ENCODE measurements at regions not wholly inside any gene's neighbourhood (a gene's known extent, or its start where the extent isn't known, plus 50 kb on each side); places are given as distances from the start of the nearest gene placed in this dataset.
"Not testable (repeated sequence)": the region's sequence is repeated elsewhere in the genome, so short reads cannot be mapped to it uniquely, and the experiment has no call there.

GRCh38 chr10:10044922-10045764 lies 972.5 kb upstream of the CELF2 start:
- no peak overlapping the region for H3K4me3 Mint-ChIP-seq
- H3K9me3 Mint-ChIP-seq, result no peaks in the 10 kb centered on the region
- no peaks in the 10 kb centered on the region for H3K4me1 Mint-ChIP-seq
- no peaks in the 10 kb centered on the region for H3K27me3 Mint-ChIP-seq
- H3K36me3 Mint-ChIP-seq, result no peaks in the 10 kb centered on the region
- no peak overlapping the region for H3K27ac Mint-ChIP-seq
- peak; percentile 57 for ATAC-seq

- no peaks in the 10 kb centered on the region for H3K36me3 Mint-ChIP-seq
- ATAC-seq, result no peak
- no peak overlapping the region for H3K4me3 Mint-ChIP-seq
- no peaks in the 10 kb centered on the region for H3K27me3 Mint-ChIP-seq
- no peak overlapping the region for H3K27ac Mint-ChIP-seq
- H3K9me3 Mint-ChIP-seq, result no peaks in the 10 kb centered on the region
- H3K4me1 Mint-ChIP-seq, result no peaks in the 10 kb centered on the region
Measured at GRCh38 chr10:10045765-10046028, 972.0 kb upstream of the CELF2 start.

GRCh38 chr10:10047426-10047825 lies 970.2 kb upstream of the CELF2 start:
- no peak for ATAC-seq
- H3K27me3 Mint-ChIP-seq, result no peaks in the 10 kb centered on the region
- no peaks in the 10 kb centered on the region for H3K9me3 Mint-ChIP-seq
- no peaks in the 10 kb centered on the region for H3K36me3 Mint-ChIP-seq
- H3K4me3 Mint-ChIP-seq, result no peak overlapping the region
- no peaks in the 10 kb centered on the region for H3K4me1 Mint-ChIP-seq
- no peak overlapping the region for H3K27ac Mint-ChIP-seq

- Mint-ChIP-seq H3K27ac (no peak overlapping the region), H3K27me3 (no peaks in the 10 kb centered on the region), H3K9me3 (no peaks in the 10 kb centered on the region), H3K36me3 (no peaks in the 10 kb centered on the region), H3K4me1 (no peaks in the 10 kb centered on the region), H3K4me3 (no peak overlapping the region)
- peak; percentile 62 for ATAC-seq
Measured at GRCh38 chr10:10053051-10053450, 964.6 kb upstream of the CELF2 start.

GRCh38 chr10:10054466-10054865 lies 963.2 kb upstream of the CELF2 start:
- no peak for ATAC-seq
- no peaks in the 10 kb centered on the region for H3K27me3 Mint-ChIP-seq
- no peaks in the 10 kb centered on the region for H3K4me1 Mint-ChIP-seq
- H3K36me3 Mint-ChIP-seq, result no peaks in the 10 kb centered on the region
- no peak overlapping the region for H3K4me3 Mint-ChIP-seq
- no peaks in the 10 kb centered on the region for H3K9me3 Mint-ChIP-seq
- no peak overlapping the region for H3K27ac Mint-ChIP-seq

- Mint-ChIP-seq H3K27ac (no peak overlapping the region), H3K4me3 (no peak overlapping the region), H3K27me3 (no peaks in the 10 kb centered on the region), H3K4me1 (no peaks in the 10 kb centered on the region), H3K36me3 (no peaks in the 10 kb centered on the region), H3K9me3 (peaks cover 2% of the 10 kb centered on the region)
- ATAC-seq, result no peak
Measured at GRCh38 chr10:10055656-10056442, 961.8 kb upstream of the CELF2 start.

GRCh38 chr10:10056961-10057360 lies 960.7 kb upstream of the CELF2 start:
- Mint-ChIP-seq H3K27me3 (no peaks in the 10 kb centered on the region), H3K4me1 (no peaks in the 10 kb centered on the region), H3K9me3 (peaks cover 2% of the 10 kb centered on the region), H3K36me3 (no peaks in the 10 kb centered on the region), H3K4me3 (no peak overlapping the region), H3K27ac (no peak overlapping the region)
- ATAC-seq, result no peak

GRCh38 chr10:10067644-10068043 lies 950.0 kb upstream of the CELF2 start:
- Mint-ChIP-seq H3K36me3 (no peaks in the 10 kb centered on the region), H3K4me3 (no peak overlapping the region), H3K4me1 (no peaks in the 10 kb centered on the region), H3K27me3 (no peaks in the 10 kb centered on the region), H3K9me3 (no peaks in the 10 kb centered on the region), H3K27ac (no peak overlapping the region)
- no peak for ATAC-seq

GRCh38 chr10:10074847-10075246 lies 942.8 kb upstream of the CELF2 start:
- not testable (repeated sequence) for H3K4me1 Mint-ChIP-seq, H3K9me3 Mint-ChIP-seq, ATAC-seq, H3K4me3 Mint-ChIP-seq, H3K36me3 Mint-ChIP-seq, H3K27me3 Mint-ChIP-seq, H3K27ac Mint-ChIP-seq

GRCh38 chr10:10078446-10078845 lies 939.2 kb upstream of the CELF2 start:
- Mint-ChIP-seq H3K27me3 (no peaks in the 10 kb centered on the region), H3K9me3 (peaks cover 7% of the 10 kb centered on the region), H3K27ac (no peak overlapping the region), H3K4me3 (no peak overlapping the region), H3K36me3 (no peaks in the 10 kb centered on the region), H3K4me1 (no peaks in the 10 kb centered on the region)
- no peak for ATAC-seq

GRCh38 chr10:10092581-10092980 lies 925.1 kb upstream of the CELF2 start:
- no peaks in the 10 kb centered on the region for H3K4me1 Mint-ChIP-seq
- H3K27ac Mint-ChIP-seq, result no peak overlapping the region
- no peaks in the 10 kb centered on the region for H3K27me3 Mint-ChIP-seq
- H3K36me3 Mint-ChIP-seq, result no peaks in the 10 kb centered on the region
- H3K9me3 Mint-ChIP-seq, result no peaks in the 10 kb centered on the region
- no peak overlapping the region for H3K4me3 Mint-ChIP-seq
- no peak for ATAC-seq

GRCh38 chr10:10093021-10093420 lies 924.7 kb upstream of the CELF2 start:
- Mint-ChIP-seq H3K9me3 (no peaks in the 10 kb centered on the region), H3K4me1 (no peaks in the 10 kb centered on the region), H3K27ac (no peak overlapping the region), H3K36me3 (no peaks in the 10 kb centered on the region), H3K4me3 (no peak overlapping the region), H3K27me3 (no peaks in the 10 kb centered on the region)
- no peak for ATAC-seq

GRCh38 chr10:10094691-10095090 lies 923.0 kb upstream of the CELF2 start:
- Mint-ChIP-seq H3K4me1 (no peaks in the 10 kb centered on the region), H3K4me3 (no peak overlapping the region), H3K36me3 (no peaks in the 10 kb centered on the region), H3K27me3 (no peaks in the 10 kb centered on the region), H3K9me3 (no peaks in the 10 kb centered on the region), H3K27ac (no peak overlapping the region)
- no peak for ATAC-seq

- Mint-ChIP-seq H3K27ac (no peak overlapping the region), H3K4me1 (no peaks in the 10 kb centered on the region)
Measured at GRCh38 chr10:10096296-10096695, 921.4 kb upstream of the CELF2 start.

GRCh38 chr10:10096898-10097297 lies 920.8 kb upstream of the CELF2 start:
- Mint-ChIP-seq H3K36me3 (no peaks in the 10 kb centered on the region), H3K27me3 (no peaks in the 10 kb centered on the region), H3K9me3 (no peaks in the 10 kb centered on the region), H3K27ac (no peak overlapping the region), H3K4me1 (no peaks in the 10 kb centered on the region), H3K4me3 (no peak overlapping the region)
- no peak for ATAC-seq

More at GRCh38 chr10:10096296-10096695, 921.4 kb upstream of the CELF2 start:
- ATAC-seq, result no peak
- Mint-ChIP-seq H3K9me3 (no peaks in the 10 kb centered on the region), H3K4me3 (no peak overlapping the region), H3K27me3 (no peaks in the 10 kb centered on the region), H3K36me3 (no peaks in the 10 kb centered on the region)

GRCh38 chr10:10101106-10101505 lies 916.6 kb upstream of the CELF2 start:
- H3K4me3 Mint-ChIP-seq, result no peak overlapping the region

More at GRCh38 chr10:10101106-10101505, 916.6 kb upstream of the CELF2 start:
- H3K27ac Mint-ChIP-seq, result no peak overlapping the region
- no peak for ATAC-seq
- no peaks in the 10 kb centered on the region for H3K27me3 Mint-ChIP-seq
- no peaks in the 10 kb centered on the region for H3K9me3 Mint-ChIP-seq
- H3K4me1 Mint-ChIP-seq, result no peaks in the 10 kb centered on the region
- no peaks in the 10 kb centered on the region for H3K36me3 Mint-ChIP-seq

Data from stimulated activated memory B cell treated with anti-CD40 and anti-IgM and Interleukin-4, amounts not matched to agents 10 μg/mL and 1 μg/mL and 100 μg/mL, for 72 hours (primary cell).